ENCODE measurements at regions not wholly inside any gene's neighbourhood (a gene's known extent, or its start where the extent isn't known, plus 50 kb on each side); places are given as distances from the start of the nearest gene placed in this dataset.

DNA sequence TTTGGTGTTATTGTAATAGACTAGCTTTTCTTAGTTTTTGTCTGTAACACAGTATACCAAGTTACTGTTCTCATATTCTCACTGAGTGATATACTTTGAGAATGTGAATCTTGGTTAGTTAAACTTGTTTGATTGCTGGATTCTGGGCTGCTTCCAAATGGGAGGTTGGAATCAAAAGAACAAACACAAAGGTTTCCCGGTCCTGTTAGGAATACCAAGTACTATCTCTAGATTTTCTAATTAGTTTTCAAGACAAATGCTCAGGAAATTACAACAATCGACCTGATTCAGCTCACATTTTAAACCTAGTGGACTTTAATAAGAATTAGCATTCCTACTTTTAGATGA is 244.3 kb downstream of the CSNK1G3 start:
- Histone ChIP-seq H3K27me3 (ENCODE audit: insufficient read depth, low read length) (no peaks in the 10 kb centered on the region), H3K9me3 (ENCODE audit: low read depth, low read length) (peaks cover 8% of the 10 kb centered on the region), H3K4me3 (ENCODE audit: low read length) (no peak overlapping the region), H3K4me1 (ENCODE audit: insufficient read depth, low read length) (no peaks in the 10 kb centered on the region)

DNA sequence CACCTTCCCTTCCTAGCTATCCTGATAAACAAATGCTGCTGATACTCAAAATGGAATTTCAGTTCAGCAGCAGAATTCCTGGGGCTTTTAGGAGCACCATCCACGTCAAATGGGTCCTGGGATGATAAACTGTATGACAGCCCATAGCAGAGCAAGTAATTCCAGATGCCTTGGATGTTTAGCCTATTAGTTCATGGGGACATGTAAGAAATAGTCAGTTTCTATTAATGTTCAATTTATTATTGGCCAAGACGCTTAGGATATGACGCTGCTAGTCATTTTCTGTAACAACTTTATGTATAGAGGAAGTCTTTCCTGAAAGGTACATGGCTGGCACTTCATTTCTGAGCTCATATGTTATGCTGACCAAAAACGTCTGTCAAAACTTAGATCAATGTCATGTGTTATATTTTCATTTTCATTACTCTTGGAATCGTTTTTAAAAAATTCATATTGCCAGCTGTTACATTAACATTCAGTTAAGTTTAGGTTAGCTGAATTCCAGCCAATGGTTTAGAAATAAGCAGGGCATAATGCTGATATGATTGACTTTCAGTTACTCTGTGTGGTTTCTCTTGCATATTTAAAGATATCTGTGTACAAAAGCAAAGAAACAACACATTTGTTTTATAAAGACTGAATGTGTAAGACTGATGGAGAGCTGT is 243.8 kb downstream of the CSNK1G3 start:
- Histone ChIP-seq H3K9me3 (ENCODE audit: low read depth, low read length) (peaks cover 8% of the 10 kb centered on the region), H3K4me3 (ENCODE audit: low read length) (no peak overlapping the region), H3K4me1 (ENCODE audit: insufficient read depth, low read length) (no peaks in the 10 kb centered on the region), H3K27me3 (ENCODE audit: insufficient read depth, low read length) (no peaks in the 10 kb centered on the region)

DNA sequence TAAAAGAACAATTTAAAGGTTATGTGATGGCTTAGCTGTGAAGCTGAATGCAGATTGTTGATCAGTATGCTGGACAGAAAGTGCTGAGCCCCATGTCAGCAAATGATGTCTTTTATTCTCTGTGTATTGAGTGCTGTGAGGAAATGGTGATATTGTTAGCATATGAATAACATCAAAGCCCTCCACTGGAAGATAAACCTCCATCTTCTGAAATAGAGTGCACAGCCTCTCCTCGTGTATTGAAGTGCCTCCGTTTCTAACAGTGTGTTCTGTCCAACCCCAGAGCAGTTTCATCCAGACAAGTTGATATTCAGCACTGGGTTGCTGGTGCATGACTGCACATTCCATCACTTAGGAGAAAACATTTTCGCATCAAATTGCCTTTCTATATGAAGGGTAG is 242.9 kb downstream of the CSNK1G3 start:
- Histone ChIP-seq H3K27me3 (ENCODE audit: insufficient read depth, low read length) (no peaks in the 10 kb centered on the region), H3K9me3 (ENCODE audit: low read depth, low read length) (peaks cover 8% of the 10 kb centered on the region), H3K4me1 (ENCODE audit: insufficient read depth, low read length) (no peaks in the 10 kb centered on the region), H3K4me3 (ENCODE audit: low read length) (no peak overlapping the region)

GRCh38 chr5:123753937-123754891 is 242.2 kb downstream of the CSNK1G3 start:
- H3K4me1 ChIP-seq (ENCODE audit: insufficient read depth, low read length), result no peaks in the 10 kb centered on the region
- H3K4me3 ChIP-seq (ENCODE audit: low read length), result no peak overlapping the region
- H3K9me3 ChIP-seq (ENCODE audit: low read depth, low read length), result peaks cover 4% of the 10 kb centered on the region
- no peaks in the 10 kb centered on the region for H3K27me3 ChIP-seq (ENCODE audit: insufficient read depth, low read length)

DNA sequence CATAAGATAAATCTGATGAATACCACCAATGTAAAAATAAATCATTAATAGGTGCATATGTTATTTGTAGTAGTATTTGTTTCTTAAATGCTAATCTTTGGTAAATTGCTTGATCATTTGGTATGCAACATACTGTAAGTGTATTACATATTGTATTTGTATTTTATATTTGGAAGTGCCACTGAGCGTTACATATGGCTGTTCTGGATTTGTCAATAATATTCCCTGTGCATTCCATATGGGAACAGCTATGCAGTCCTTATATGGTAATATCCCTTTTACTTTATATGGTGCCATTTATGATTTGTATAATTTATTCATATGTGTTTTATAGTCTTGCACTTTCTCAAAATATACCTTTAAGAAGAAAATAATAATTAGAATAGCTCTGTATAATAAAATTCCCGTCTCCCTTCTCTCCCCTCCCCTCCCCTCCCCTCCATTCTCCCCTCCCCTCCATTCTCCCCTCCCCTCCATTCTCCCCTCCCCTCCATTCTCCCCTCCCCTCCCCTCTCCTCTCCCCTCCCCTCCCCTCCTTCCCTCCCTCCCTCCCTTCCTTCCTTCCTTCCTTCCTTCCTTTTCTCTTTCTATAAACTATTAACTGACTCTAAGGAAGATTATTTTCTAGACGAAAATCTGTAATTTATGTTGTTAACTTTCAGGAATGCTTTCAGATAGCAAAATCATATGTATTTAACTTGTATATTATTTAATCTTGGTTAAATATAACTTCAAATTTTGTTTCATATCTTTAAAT is 241.4 kb downstream of the CSNK1G3 start:
- Histone ChIP-seq H3K27me3 (ENCODE audit: insufficient read depth, low read length) (no peaks in the 10 kb centered on the region), H3K9me3 (ENCODE audit: low read depth, low read length) (no peaks in the 10 kb centered on the region), H3K4me3 (ENCODE audit: low read length) (no peak overlapping the region)

DNA sequence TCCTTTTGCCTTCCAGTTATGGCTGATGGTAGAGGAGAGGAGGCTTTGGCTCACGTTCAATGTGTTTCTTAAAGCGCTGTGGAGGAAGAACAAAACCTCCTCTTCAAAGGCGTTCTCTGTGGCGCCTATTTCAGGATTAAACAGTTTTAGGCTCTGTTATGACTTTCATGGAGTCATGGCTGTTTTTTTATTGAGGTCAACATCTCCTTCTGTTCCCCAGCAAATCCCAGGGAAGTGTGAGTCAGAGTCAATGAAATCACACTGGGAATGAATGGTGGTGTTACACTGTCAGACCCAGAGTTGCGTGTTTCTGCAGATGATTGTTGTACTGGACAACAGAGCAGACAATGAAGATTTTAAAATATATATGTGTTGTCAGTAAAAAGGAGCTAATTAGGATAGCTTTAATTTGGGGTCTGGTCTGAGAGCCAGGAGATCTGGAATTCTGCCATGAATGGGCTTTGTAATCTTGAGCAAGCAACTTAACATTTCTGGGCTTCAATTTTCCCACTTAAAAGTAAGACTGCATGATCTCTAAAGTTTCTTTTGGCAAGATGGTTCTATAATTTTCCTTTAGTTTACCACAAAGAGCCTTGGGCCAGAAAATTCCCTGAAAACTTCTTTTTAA is 240.7 kb downstream of the CSNK1G3 start:
- no peaks in the 10 kb centered on the region for H3K27me3 ChIP-seq (ENCODE audit: insufficient read depth, low read length)
- no peak overlapping the region for H3K4me3 ChIP-seq (ENCODE audit: low read length)
- no peaks in the 10 kb centered on the region for H3K9me3 ChIP-seq (ENCODE audit: low read depth, low read length)
- H3K4me1 ChIP-seq (ENCODE audit: insufficient read depth, low read length), result no peaks in the 10 kb centered on the region

More for the DNA sequence above, 241.4 kb downstream of the CSNK1G3 start:
- no peaks in the 10 kb centered on the region for H3K4me1 ChIP-seq (ENCODE audit: insufficient read depth, low read length)

DNA sequence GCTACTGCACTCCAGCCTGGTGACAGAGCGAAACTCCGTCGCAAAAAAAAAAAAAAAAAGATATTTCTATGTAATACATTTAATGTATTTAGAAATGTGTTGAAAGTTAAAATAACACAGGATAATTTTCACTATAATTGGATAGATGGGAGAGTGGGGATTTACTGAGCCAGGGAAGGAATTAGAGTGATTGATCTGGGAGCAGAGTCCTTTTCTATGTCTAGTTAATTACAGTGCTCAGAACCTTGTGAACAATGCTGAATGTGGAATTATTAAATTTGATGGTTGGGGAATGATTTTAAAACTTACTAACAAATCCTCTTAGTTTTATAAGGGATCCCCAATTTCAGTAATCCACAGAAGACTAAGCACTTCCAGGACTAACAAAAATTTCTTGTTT is 239.7 kb downstream of the CSNK1G3 start:
- no peaks in the 10 kb centered on the region for H3K4me1 ChIP-seq (ENCODE audit: insufficient read depth, low read length)
- no peaks in the 10 kb centered on the region for H3K27me3 ChIP-seq (ENCODE audit: insufficient read depth, low read length)
- no peaks in the 10 kb centered on the region for H3K9me3 ChIP-seq (ENCODE audit: low read depth, low read length)
- H3K4me3 ChIP-seq (ENCODE audit: low read length), result no peak overlapping the region

- Histone ChIP-seq H3K4me1 (ENCODE audit: insufficient read depth, low read length) (no peaks in the 10 kb centered on the region), H3K27me3 (ENCODE audit: insufficient read depth, low read length) (no peaks in the 10 kb centered on the region), H3K4me3 (ENCODE audit: low read length) (no peak overlapping the region), H3K9me3 (ENCODE audit: low read depth, low read length) (no peaks in the 10 kb centered on the region)
These were observed 236.3 kb downstream of the CSNK1G3 start for GRCh38 chr5:123748239-123748638.

DNA sequence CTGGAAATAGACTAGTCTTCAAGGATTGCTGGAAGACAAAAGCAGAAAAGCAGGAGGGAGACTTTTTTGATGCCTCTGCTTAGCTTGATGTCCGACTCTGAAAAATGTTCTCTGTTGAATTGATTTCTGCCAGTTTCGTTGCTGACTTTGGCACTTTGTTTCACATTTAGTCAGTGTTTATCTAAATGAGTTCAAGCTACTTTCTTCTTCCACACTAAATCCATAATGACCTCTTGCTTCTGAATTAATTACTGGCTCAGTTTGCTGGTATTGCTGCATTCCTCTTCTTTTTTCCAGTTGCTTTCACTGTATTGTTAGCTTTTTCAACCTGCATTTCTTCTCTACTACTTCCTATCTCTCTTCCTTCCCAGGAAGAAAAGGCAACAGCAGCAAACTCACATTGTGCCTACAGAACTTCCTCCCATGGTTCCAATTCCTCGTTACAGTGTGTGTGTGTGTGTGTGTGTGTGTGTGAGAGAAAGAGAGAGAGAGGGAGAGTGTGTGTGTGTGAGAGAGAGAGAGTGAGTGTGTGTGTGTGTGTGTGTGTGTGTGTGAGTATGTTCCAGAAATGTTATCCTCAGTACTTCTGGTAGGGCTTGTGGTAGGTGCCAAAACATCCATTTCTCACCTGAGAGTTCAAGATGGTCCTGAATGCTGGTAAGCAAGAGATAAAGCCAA is 234.8 kb downstream of the CSNK1G3 start:
- no peaks in the 10 kb centered on the region for H3K9me3 ChIP-seq (ENCODE audit: low read depth, low read length)
- H3K27me3 ChIP-seq (ENCODE audit: insufficient read depth, low read length), result no peaks in the 10 kb centered on the region
- H3K4me3 ChIP-seq (ENCODE audit: low read length), result no peak overlapping the region

DNA sequence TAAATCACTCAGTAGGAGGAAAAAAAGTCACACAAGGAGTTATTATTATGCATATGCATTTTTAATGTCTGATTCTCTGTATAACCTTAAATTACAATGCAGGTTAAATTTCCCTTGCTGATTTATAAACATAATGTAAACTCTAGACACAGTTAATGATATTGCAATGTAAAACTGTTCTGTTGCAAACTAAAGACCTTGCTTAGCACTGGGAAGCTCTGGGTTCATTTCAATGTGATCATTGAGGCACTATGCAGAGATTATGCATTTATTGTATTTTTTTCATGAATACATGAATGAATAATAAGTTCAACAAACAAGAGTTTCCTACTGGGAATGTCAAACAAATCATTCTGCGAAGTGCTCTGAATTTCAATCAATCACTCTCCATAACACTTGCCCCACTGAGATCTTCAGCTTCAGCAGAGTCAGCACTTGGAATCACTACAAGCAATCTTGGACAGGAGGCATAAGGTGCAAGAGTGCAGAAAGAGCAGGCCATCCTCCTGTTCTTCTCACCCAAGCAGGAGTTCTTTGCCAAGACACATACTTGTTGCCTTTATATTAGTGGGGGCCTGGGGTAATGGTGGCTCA is 232.1 kb downstream of the CSNK1G3 start:
- H3K27me3 ChIP-seq (ENCODE audit: insufficient read depth, low read length), result no peaks in the 10 kb centered on the region
- no peak overlapping the region for H3K4me3 ChIP-seq (ENCODE audit: low read length)
- H3K4me1 ChIP-seq (ENCODE audit: insufficient read depth, low read length), result no peaks in the 10 kb centered on the region

More for the DNA sequence above, 234.8 kb downstream of the CSNK1G3 start:
- H3K4me1 ChIP-seq (ENCODE audit: insufficient read depth, low read length), result no peaks in the 10 kb centered on the region

DNA sequence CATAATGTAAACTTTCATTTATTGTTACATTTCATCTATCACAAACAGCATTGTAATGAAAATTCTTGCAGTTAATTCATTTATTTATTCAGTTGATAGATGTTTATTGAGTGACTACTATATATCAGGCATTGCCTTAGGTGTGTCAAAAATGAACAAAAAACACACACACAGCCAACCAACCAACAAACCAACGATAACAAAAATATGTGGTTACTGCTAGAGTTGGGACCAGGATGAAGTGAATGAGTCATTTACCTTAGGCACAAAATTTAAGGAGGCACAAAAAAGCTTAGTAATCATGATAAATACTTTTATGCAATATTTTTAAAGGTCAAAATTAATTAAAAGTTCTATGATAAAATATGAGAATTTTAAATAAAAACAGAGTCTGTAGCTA is 223.4 kb downstream of the CSNK1G3 start:
- Histone ChIP-seq H3K4me1 (ENCODE audit: insufficient read depth, low read length) (no peaks in the 10 kb centered on the region), H3K4me3 (ENCODE audit: low read length) (no peak overlapping the region), H3K27me3 (ENCODE audit: insufficient read depth, low read length) (no peaks in the 10 kb centered on the region), H3K9me3 (ENCODE audit: low read depth, low read length) (peaks cover 4% of the 10 kb centered on the region)

More for the DNA sequence above, 232.1 kb downstream of the CSNK1G3 start:
- H3K9me3 ChIP-seq (ENCODE audit: low read depth, low read length), result no peaks in the 10 kb centered on the region

GRCh38 chr5:123732257-123732656 is 220.3 kb downstream of the CSNK1G3 start:
- H3K9me3 ChIP-seq (ENCODE audit: low read depth, low read length), result peaks cover 5% of the 10 kb centered on the region
- H3K4me1 ChIP-seq (ENCODE audit: insufficient read depth, low read length), result no peaks in the 10 kb centered on the region
- no peaks in the 10 kb centered on the region for H3K27me3 ChIP-seq (ENCODE audit: insufficient read depth, low read length)
- no peak overlapping the region for H3K4me3 ChIP-seq (ENCODE audit: low read length)

DNA sequence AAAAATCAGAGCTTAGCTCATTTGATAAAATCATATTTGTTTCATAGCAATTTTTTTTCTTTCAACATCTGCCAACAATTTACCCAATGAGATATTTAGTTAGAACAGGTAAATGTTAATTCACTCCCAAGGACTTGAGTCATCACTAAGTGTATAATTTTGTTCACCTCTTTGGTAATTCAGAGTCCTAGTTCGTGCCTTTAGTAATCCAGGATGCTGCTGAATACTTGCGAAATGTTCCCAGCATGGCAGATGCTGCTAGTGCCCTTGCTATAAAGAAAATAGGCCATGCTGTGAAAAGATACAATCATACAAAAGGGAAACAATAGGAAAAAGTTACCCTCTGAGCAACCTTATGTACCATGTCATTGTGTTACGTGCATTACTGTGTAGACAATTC is 210.5 kb downstream of the CSNK1G3 start:
- Histone ChIP-seq H3K9me3 (ENCODE audit: low read depth, low read length) (no peaks in the 10 kb centered on the region), H3K4me1 (ENCODE audit: insufficient read depth, low read length) (no peaks in the 10 kb centered on the region), H3K4me3 (ENCODE audit: low read length) (no peak overlapping the region), H3K27me3 (ENCODE audit: insufficient read depth, low read length) (no peaks in the 10 kb centered on the region)

DNA sequence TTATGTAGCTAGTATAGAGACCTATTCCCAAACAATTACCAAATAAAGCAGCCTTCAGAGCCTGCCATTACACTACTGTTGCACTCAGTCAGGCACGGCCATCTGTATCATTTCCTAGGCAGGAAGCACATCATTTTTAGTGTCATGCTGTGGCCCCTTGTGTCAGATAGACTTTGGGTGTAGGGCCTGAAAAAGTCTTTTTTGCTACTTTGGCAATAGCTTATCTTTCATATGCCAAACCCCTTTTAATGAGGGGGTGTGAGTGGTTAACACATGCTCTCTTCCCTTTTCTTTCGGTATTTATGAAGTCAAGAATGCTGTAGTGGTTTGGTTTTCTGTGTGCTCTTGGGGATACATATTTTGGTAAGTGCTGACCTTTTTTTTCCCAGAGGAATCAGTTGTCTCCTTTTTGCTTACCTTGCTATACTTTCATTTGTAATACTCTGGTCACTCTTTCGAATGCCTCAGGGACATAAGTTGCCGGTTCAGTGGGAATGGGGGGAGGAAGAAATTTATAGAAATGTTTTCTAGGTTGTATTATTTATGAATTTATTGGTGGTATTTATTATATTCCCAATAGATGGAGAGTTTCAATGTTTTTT is 209.8 kb downstream of the CSNK1G3 start:
- H3K27me3 ChIP-seq (ENCODE audit: insufficient read depth, low read length), result no peaks in the 10 kb centered on the region

More for the DNA sequence above, 209.8 kb downstream of the CSNK1G3 start:
- H3K4me1 ChIP-seq (ENCODE audit: insufficient read depth, low read length), result no peaks in the 10 kb centered on the region
- no peaks in the 10 kb centered on the region for H3K9me3 ChIP-seq (ENCODE audit: low read depth, low read length)
- no peak overlapping the region for H3K4me3 ChIP-seq (ENCODE audit: low read length)

All from mononuclear cell (primary cell).